Vagina (tissue), 2 donors: ENCODE measurements at regions not wholly inside any gene's neighbourhood (a gene's known extent, or its start where the extent isn't known, plus 50 kb on each side); places are given as distances from the start of the nearest gene placed in this dataset.

ENCODE experiments used
- POLR2A ChIP-seq, 2 donors: fragments of 450-650 bp; IDR thresholded peaks; one replicate each; pipeline ENCODE4 v1.6.1; 2017; ENCODE audit warnings: antibody characterized with exemption in 2 of 2, mild to moderate bottlenecking in 2 of 2, moderate library complexity in 2 of 2
- TF ChIP-seq, protein P1 (sequence below), 3 experiments: fragments of 450-650 bp in 2 of 3; fragments of 200-600 bp in 1 of 3; sonication (generic) in 1 of 3; IDR thresholded peaks; one replicate each; pipeline ENCODE4 v1.5.1; 2017 to 2019; ENCODE audit warnings: antibody characterized with exemption in 3 of 3, mild to moderate bottlenecking in 2 of 3, moderate library complexity in 2 of 3

DNA sequence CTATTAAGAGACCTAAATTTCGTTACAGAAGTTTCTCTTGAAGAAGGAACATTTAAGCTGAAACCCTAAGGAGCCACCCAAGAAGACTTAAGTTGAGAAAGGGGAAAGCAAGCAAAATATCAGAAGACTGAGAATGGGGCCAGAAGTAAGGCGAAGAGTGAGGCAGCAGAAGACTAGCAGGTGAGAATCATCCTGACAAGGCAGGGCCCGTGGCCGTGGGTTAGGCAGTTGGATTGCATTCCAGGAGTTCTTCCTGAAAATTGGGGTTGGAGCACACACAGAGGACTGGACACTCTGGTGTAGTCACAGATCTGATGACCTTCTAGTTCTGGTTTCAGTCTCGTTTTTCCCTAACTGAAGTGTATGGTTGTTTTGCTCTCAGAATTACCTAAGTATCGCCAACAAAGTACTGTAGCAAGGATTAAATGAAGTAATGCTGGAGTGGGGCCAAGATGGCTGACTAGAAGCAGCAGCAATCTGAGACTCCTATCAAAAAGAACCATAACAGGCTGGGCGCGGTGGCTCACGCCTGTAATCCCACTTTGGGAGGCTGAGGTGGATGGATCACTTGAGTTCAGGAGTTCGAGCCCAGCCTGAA, 94.4 kb upstream of the GUCY1A1 start:
- TF ChIP-seq, protein P1, sequence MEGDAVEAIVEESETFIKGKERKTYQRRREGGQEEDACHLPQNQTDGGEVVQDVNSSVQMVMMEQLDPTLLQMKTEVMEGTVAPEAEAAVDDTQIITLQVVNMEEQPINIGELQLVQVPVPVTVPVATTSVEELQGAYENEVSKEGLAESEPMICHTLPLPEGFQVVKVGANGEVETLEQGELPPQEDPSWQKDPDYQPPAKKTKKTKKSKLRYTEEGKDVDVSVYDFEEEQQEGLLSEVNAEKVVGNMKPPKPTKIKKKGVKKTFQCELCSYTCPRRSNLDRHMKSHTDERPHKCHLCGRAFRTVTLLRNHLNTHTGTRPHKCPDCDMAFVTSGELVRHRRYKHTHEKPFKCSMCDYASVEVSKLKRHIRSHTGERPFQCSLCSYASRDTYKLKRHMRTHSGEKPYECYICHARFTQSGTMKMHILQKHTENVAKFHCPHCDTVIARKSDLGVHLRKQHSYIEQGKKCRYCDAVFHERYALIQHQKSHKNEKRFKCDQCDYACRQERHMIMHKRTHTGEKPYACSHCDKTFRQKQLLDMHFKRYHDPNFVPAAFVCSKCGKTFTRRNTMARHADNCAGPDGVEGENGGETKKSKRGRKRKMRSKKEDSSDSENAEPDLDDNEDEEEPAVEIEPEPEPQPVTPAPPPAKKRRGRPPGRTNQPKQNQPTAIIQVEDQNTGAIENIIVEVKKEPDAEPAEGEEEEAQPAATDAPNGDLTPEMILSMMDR (IDR thresholded peaks at IDR 0.05): no peak
- TF ChIP-seq POLR2A (IDR thresholded peaks at IDR 0.05): no peak
